ENCODE measurements at regions not wholly inside any gene's neighbourhood (a gene's known extent, or its start where the extent isn't known, plus 50 kb on each side); places are given as distances from the start of the nearest gene placed in this dataset.

DNA sequence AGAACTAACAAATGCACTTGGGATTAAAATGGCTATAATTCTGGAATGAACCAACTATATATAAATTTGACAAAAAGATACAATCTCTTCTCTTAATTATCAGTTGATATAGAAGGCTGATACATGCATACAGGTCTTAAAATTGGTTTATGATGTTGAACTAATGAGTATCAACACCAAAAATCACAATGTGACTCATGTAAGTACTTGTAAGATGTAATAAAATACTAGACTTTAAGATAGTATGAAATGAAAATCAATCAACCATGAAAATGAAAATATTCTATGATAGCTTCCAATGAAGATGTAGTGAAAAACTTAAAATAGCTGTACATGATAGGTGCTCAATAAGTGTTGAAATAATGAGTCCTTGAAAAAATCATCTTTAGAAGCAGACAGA, 116.6 kb upstream of the SOX5 start:
- TF ChIP-seq, protein P1, sequence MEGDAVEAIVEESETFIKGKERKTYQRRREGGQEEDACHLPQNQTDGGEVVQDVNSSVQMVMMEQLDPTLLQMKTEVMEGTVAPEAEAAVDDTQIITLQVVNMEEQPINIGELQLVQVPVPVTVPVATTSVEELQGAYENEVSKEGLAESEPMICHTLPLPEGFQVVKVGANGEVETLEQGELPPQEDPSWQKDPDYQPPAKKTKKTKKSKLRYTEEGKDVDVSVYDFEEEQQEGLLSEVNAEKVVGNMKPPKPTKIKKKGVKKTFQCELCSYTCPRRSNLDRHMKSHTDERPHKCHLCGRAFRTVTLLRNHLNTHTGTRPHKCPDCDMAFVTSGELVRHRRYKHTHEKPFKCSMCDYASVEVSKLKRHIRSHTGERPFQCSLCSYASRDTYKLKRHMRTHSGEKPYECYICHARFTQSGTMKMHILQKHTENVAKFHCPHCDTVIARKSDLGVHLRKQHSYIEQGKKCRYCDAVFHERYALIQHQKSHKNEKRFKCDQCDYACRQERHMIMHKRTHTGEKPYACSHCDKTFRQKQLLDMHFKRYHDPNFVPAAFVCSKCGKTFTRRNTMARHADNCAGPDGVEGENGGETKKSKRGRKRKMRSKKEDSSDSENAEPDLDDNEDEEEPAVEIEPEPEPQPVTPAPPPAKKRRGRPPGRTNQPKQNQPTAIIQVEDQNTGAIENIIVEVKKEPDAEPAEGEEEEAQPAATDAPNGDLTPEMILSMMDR (IDR thresholded peaks at IDR 0.05) = no peak
- ATAC-seq (ENCODE audit: low FRiP score) (no peak), DNase-seq (ENCODE audit: low spot score) (no peak)

DNA sequence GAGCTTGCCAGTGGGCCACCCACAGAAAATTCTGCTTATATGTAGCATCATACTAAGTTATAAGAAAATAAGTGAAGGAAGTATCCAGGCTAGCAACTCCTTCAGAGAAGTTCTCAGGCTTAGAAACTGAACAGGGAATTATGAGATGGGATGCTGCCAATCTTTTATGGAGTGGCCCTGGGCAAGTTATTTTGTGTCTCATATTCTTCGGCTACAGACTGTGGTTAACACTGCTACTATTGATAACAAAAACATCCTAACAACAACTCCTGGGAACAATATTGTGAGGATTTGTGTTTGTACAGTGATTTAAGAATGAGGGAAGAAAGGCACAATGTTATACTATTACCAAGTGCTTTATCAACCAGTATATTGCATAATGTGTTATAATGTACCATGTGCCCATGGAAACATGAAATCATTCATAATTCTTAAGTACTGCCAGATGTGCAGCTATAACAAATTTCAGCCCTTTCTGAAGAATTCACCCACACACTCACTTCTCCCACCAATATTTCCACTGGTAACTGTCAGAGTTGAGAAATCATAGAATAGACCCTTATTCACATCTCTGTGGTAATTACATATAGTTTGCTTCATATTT, 113.3 kb upstream of the SOX5 start:
- TF ChIP-seq, protein P1 (IDR thresholded peaks at IDR 0.05) = no peak
- ATAC-seq (ENCODE audit: low FRiP score) (no peak), DNase-seq (ENCODE audit: low spot score) (no peak)

DNA sequence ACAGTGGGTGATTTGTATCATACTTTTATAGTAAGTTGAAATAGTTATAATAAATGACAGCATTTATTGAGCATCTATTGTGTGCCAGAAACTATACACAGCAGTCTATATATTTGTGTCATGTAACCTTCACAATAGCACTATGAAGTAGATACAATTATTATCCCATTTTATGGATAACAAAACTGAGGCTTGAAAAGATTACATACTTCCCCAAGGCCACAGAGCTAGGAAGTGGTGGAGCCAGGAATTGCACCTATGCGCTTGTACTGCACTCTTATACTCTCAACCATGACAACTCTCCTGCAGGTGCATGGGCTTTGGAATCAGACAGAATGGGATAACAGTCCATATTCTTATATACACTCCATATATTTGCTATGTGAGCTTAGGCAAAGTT, 110.6 kb upstream of the SOX5 start:
- ATAC-seq (ENCODE audit: low FRiP score) = no peak
- no peak for DNase-seq (ENCODE audit: low spot score)
- TF ChIP-seq, protein P1 (IDR thresholded peaks at IDR 0.05) = no peak

DNA sequence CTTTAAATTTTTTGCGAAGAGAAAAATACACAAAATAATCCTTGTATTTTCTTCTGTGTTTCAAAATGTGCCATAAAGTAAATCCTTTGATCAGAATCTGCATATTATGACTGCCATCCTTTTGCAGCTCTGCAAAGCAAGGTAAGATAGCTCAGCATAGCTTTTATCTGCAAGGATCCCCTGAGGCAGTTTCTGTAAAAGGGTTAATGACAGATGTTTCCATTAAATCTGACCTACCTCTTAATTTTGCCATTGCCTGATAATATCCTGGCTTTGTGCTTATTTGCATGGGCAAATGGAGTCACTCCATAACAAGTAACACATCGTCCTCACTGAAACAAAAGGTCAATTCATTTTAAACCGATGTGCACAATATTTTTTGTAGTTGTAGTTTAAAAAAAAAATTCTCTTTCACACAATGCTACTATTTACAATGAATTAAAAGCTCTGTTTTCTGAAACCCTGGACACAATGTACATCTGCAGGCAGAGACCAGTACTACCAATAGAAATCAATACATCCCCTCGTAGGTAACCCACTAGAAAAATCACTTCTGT, 108.5 kb upstream of the SOX5 start:
- TF ChIP-seq, protein P1 (IDR thresholded peaks at IDR 0.05) = no peak
- ATAC-seq (ENCODE audit: low FRiP score) = no peak
- no peak for DNase-seq (ENCODE audit: low spot score)

DNA sequence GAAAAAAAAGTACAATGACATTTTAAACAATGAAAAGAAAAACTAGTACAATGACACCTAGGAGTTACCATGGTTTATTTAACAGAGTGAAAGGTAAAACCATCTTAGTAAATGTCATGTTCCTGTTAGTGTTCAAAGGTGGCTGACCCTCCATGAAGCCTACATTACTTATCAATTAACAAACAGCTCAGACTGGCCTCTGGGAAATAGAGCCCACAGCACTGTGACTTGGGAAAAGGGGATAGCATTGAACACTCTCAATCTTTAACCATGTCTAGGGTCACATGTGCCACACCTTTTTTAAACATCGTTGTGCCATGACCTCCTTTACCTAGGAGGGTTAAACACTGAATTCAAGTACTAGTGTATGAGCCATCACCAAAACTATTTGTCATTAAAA, 106.3 kb upstream of the SOX5 start:
- no peak for ATAC-seq (ENCODE audit: low FRiP score)
- no peak for DNase-seq (ENCODE audit: low spot score)
- TF ChIP-seq, protein P1 (IDR thresholded peaks at IDR 0.05) = no peak

DNA sequence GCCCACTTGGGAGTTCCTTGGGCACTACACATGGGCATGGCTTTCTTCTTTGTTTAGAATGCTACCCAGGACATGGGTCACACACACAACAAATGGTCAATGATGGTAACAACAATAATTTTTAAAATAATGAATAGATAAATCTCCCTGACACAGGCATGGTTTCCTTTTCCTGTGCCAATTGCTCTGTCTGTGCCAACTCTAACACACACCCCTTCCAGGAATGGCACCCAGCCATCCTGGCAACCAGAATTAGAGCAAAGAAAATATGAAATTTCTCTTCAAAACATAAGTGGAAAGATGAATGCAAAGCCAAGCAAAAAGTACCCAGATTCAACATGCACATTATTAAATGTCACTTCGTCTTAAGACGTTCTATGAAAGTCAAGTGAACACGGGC, 104.9 kb upstream of the SOX5 start:
- TF ChIP-seq, protein P1 (IDR thresholded peaks at IDR 0.05) = no peak
- ATAC-seq (ENCODE audit: low FRiP score) (no peak), DNase-seq (ENCODE audit: low spot score) (no peak)

DNA sequence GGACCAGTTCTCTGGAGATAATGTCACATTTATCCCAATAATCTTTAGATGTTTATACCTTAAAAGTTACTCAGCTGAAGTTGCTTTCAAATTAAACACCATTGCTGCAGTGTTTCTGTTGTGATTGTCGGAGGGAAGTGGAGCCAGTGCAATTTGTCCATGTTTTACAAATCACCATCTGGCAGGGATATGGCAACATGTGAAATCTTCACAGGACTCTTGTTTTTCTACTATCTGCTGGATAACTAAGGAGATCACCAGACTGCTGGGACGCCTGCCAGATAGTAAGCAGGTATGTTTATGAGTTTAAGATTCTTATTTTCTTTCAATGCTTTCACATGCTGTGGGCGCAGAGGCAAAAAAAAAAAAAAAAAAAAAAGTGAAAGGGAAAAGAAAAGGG, 100.3 kb upstream of the SOX5 start:
- TF ChIP-seq, protein P1 (IDR thresholded peaks at IDR 0.05) = no peak
- ATAC-seq (ENCODE audit: low FRiP score) = no peak
- DNase-seq (ENCODE audit: low spot score) = no peak

Measured in omental fat pad (tissue), 3 donors.